ENCODE measurements at regions not wholly inside any gene's neighbourhood (a gene's known extent, or its start where the extent isn't known, plus 50 kb on each side); places are given as distances from the start of the nearest gene placed in this dataset.

DNA sequence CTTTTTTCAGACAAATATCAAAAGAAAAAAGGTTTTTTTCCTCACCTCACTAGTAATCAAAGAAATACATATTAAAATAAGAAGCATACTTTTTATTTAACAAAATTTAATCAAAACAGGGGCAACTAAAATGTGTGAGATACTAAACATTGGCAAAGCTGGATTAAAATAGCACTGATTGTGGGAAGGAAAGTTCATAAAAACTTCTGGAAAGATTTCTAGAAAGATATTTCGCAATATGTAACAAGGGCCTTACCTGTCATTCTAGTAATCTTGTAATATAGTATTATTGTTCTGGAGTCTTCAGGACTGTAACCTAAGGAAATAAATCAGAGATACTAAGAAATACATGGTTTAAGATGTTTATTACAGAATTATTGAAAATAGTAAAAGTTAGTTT, 482.5 kb downstream of the SUCLA2 start:
- no peak for DNase-seq (ENCODE audit: low spot score)

DNA sequence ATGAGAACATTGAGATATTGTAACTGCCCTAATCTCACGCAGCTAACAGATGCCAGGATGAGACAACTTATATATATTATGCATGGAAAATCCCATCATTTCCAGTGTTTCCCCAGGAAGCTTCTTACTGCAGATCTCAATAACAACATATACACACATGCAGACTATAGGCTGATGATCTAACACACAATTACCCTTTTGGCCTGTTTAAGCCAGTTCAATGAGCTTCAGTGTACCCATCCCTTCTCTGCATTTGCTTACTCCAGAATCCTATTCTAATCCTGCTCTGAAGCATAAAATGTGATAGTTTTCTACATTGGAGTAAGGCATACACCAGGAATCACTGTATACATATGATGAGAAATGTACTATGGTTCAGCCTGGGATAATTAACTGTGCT, 489.4 kb downstream of the SUCLA2 start:
- DNase-seq (ENCODE audit: low spot score): no peak

- no peak for DNase-seq (ENCODE audit: low spot score)
These were observed 492.4 kb downstream of the SUCLA2 start for GRCh38 chr13:47508527-47509228.

GRCh38 chr13:47503475-47503874, 497.6 kb downstream of the SUCLA2 start:
- no peak for DNase-seq (ENCODE audit: low spot score)

DNA sequence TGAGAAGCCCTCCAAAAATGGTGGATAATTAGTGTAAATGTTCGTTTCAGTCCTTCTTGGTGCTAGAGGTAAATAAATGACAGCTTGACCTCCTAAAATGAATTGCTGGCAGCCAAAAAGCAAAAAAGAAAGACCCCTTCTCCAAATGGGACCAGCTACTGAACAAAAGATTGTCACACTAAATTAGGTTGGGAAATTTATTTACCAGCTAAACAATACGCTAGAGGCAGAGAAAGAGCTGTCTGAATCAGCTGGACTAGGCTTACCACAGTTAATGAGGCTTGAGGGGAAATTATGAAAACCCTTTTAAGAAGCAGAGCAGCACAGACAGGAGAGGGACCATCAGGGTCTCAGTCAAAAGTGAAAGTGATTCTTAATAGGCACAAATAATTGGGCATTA, 498.9 kb downstream of the SUCLA2 start:
- DNase-seq (ENCODE audit: low spot score): no peak

GRCh38 chr13:47499358-47500150, 501.5 kb downstream of the SUCLA2 start:
- no peak for DNase-seq (ENCODE audit: low spot score)

DNA sequence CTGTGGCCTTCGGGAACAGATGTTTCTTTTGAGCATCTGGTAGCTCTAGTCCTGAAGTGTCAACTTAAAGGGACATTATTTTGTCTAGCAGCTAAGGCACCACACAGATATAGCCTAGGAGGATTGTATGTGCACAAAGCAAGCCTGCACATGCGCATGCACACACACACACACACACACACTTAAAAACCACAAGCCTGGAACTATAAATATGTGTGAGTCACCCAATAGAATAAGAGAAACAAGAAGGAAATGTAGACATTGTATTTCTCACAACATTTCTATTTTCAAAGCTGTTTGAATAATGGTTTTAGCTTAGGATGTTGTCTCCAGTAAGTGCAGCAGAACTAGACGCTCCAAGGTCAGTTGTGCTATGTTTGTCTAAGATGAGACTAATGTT, 516.5 kb downstream of the SUCLA2 start:
- DNase-seq (ENCODE audit: low spot score): no peak

DNA sequence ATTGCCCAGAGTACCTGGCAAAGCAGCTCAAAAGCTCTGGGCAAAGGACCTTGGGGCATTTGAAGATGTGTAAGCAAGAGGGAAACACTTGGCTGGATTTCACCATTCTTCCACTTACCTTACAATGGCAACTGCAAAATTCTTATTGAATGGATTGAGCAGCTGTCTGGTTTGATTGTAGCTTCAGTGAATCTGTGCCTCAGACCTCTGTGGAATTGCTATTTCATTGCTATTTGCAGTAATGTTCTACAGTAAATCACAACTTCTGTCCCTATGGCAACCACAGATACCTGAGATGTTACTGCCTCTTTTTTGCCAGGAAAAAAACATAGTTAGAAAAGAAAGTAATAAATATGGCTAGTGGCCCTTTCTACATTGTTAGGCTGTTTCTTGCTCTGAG, 519.5 kb downstream of the SUCLA2 start:
- no peak for DNase-seq (ENCODE audit: low spot score)

GRCh38 chr13:47480951-47481350, 520.1 kb downstream of the SUCLA2 start:
- no peak for DNase-seq (ENCODE audit: low spot score)

DNA sequence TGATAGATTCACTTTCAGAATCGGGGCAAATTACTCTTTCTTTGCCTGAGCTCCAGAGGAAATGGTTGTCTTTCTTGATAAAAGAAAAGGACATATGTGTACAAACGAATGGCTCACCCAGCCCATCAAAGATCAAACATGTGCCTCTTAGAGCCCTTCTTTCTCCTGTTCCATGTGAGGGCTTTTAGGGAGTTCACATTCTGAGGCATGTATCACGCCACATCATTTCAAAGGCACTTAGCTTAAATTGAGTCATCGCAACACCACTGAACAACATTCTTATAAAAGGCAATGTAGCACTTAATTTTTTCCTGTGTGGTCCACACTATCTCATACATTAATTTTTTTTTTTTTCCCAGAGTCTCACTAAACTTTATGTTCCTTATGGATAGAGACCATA, 521.0 kb downstream of the SUCLA2 start:
- DNase-seq (ENCODE audit: low spot score): no peak

DNA sequence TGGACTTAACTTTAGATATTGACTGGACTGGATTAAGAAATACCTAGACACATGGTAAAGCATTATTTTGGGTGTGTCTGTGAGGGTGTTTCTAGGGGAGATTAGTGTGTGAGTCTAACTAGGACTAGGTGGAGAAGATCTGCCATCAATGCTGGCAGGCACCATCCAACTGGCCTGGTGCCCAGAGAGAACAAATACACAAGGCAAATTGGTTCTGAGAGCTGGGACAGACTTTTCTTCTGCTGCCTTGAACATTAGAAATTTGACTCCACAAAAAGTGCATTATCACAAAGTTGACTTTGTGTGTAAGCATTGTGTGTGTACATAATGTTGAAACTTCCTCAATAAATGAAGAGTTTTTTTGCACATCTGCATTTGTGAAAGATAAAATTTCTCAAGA, 522.1 kb downstream of the SUCLA2 start:
- no peak for DNase-seq (ENCODE audit: low spot score)

DNA sequence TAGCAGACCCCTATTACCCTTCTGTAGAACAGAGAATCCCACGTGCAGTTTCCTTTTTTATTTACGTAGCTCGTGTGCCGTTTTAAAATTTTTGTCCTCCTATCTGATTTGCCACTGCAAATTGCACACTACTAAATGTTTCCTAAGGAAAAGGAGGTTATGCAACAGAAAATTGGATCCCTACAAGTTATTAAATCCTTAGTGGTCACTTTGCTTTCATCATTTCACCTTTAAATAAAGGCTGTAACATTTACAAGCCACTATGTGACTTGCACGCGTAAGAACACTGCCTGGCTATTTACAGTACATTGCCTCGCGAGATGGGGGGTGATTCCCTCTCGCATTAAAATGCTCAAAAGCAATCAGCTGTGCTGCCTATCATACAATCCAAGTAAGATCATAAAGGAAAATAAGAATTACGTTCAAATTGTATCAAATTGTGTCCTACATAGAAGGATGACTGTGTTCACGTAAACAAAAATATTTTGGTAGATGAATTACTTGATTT, 525.6 kb downstream of the SUCLA2 start:
- no peak for DNase-seq (ENCODE audit: low spot score)

GRCh38 chr13:47474839-47475238, 526.2 kb downstream of the SUCLA2 start:
- DNase-seq (ENCODE audit: low spot score): no peak

GRCh38 chr13:47474326-47474725, 526.7 kb downstream of the SUCLA2 start:
- no peak for DNase-seq (ENCODE audit: low spot score)

DNA sequence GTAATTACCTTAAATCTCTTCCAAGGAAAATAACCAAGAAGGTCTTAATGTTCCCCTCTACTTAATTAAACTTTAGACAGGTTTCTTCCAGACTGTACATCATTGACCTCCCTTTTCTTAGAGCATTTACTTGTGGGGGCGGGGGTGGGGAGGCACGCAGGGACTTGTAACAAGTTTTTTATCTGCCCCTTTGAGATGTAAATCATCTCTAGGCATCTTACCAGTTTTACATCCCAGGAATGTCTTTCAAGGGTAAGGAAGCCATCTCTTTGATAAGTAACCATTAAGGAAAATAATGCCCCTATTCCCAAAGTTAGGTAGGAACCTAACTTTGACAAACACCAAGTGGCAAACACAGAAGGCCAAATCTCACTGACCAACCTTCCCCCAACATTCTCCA, 528.6 kb downstream of the SUCLA2 start:
- DNase-seq (ENCODE audit: low spot score): no peak

DNA sequence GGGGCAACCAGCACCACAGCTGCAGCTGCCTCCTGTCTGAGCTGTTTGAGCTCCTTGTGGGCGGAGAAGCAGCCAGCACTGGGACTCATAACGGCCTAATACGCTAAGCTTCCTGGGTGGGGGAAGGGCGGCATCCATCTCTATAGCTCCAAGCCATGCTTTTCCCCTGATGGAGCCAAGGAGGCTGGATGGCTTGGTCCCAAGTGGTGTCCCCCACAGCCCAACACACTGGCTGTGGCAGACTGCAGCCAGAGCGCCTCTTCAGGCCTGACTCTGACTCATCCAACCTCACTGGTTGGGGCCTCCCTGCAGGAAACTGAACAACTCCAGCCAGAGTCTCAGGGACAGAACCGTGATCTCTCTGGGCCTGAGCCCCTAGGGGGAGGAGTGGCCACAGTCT, 537.3 kb downstream of the SUCLA2 start:
- no peak for DNase-seq (ENCODE audit: low spot score)

DNA sequence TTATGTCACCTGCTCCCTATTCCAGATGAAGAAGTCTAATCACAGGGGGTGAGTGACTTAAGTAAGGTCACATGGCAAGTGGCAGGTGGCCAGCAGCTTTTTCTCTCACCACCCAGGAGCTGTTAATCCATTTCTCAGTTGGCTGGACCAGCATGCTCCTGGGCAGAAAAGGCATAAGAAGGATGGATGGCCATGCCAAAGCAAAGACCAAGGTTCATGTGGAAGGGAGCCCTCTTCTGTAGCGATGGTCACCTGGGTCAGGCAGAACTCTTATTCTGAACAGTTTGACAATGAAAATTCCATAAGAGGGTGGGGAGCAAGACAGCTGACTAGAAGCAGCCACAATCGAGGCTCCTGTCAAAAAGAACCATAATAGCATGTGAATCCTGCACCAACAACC, 538.1 kb downstream of the SUCLA2 start:
- DNase-seq (ENCODE audit: low spot score): no peak

DNA sequence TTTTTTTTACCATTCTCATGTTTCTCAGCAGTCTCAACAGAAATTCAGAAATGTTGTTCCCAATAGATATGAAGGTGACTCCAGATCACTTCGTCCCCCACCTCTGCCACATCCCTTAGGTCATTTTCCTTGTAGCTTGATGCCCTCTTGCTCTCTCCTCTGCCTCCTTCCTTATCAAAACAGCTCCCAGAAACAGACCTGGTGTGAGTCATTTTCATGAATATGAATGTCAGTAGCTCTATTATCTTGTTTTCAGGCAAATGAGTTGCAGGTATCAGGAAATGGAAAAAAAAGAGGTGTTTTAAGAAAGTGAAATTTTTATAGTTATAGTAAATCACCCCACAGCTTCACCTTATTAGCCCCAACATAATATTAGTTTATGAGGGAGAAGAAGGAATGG, 539.3 kb downstream of the SUCLA2 start:
- no peak for DNase-seq (ENCODE audit: low spot score)

GRCh38 chr13:47459512-47459911, 541.6 kb downstream of the SUCLA2 start:
- no peak for DNase-seq (ENCODE audit: low spot score)

DNA sequence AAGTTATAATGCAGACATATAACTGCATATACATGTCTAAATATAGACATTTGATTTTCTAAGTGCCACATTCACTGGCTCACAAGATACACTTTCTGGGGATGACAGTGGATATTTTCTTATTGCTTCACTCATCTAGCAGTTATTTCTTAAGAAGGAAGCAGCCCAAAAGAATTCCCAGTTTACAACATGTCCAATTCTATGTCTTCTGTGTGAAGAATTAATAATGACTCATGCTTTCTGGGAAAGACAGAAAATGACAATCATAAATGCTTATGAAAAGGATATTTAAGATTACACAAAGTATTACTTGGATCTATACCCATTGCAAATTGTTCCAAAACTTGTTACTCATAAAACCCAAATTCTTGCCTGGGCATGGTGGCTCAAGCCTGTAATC, 543.4 kb downstream of the SUCLA2 start:
- DNase-seq (ENCODE audit: low spot score): no peak

DNA sequence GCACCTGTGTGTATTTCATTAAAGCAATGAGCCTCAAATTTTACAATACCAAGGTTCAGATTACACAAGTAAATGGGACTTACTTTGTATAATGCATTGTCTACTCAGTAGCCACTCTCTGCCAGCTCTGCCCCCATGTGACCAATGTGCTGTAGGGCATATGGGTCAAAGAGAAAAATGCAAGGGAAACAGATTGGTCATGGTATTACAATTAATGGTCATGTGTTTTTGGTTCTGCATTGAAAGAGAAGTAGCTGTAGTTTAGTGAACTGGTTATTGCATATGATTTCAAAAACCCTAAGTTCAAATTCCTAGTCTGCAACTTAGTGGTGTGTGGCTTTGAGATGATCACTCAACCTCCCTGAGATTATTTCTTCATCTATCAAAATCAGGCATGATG, 545.4 kb downstream of the SUCLA2 start:
- no peak for DNase-seq (ENCODE audit: low spot score)

DNA sequence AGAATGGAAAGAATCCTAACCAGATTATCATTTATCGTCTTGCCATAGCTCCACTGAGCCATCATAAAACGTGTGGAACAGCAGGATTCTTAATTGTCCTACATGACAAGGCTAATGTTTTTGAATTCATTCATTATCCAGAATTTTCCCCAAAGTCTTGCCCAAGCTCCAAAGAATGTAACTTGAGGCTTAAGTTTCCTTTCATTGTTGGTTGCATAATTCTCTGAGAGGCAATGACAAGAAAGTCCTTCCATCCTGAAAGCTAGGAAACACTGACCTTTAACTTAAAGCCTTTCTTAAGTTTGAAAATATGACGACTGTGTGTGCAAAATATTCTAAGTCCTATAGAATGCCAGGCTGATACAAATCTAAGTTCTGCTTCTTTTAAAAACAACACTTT, 546.1 kb downstream of the SUCLA2 start:
- no peak for DNase-seq (ENCODE audit: low spot score)

DNA sequence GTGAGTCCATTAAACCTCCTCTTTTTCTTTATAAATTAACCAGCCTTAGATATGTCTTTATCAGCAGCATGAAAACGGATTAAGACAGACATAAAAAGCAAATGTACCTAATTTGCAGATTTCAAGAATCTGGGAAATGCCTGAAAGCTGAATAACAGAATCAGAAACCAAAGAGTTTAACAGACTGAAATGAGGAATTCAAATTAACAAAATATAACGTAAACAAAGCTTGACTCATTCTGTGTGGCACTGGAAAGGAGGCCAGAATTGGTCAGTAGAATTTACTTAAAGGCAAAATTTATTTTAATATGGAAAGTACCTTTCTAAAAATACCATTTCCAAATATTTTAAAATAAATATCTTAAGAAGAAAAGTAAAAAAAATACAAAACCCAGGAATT, 540.6 kb upstream of the HTR2A start:
- DNase-seq (ENCODE audit: low spot score): no peak
